ENCODE measurements at regions not wholly inside any gene's neighbourhood (a gene's known extent, or its start where the extent isn't known, plus 50 kb on each side); places are given as distances from the start of the nearest gene placed in this dataset.
"Not testable (repeated sequence)": the region's sequence is repeated elsewhere in the genome, so short reads cannot be mapped to it uniquely, and the experiment has no call there.

DNA sequence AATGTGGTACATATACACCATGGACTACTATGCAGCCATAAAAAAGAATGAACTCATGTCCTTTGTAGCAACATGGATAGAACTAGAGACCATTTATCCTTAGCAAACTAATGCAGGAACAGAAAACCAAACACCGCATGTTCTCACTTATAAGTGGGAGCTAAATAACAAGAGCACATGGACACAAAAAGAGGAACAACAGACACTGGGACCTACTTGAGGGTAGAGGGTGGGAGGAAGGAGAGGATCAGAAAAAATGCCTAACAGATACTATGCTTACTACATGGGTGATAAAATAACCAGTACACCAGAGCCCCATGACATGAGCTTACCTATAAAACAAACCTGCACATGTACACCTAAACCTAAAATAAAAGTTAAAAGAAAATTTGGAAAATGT is 82.0 kb upstream of the ADRB2 start:
- DNase-seq (ENCODE audit: low spot score), result not testable (repeated sequence)

DNA sequence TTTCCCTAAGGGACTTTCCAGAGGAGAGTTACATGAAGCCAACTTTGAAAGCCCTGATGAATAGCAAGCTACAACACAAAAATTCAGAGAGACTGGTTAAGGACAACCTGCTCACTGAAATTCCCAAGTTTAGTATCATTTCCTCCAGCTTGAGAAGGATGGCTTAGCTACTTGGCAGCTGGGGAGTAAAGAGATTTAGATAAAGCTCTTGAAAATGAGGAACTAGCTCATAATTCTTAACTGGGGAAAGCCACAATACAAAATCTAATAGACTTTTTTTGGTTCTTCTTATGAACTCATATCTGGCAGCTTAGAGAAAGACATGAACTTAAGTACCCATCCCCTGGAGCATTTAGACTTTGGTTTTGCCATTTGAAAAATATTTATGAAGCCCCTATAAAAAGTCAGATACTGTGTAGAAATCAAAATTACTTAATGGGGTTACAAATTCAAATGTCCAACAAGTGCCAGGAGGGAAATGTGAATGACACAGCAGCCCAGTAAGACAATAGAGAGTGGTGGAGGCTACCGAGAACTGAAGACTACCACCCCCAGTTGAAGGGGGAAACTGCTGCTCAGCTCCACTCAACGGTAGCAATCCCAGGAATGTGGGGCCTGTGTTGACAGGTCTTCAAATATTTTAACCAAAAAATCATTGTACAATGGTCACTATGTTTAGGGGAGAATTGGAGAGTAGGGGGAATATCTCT is 79.4 kb upstream of the ADRB2 start:
- no peak for DNase-seq (ENCODE audit: low spot score)

DNA sequence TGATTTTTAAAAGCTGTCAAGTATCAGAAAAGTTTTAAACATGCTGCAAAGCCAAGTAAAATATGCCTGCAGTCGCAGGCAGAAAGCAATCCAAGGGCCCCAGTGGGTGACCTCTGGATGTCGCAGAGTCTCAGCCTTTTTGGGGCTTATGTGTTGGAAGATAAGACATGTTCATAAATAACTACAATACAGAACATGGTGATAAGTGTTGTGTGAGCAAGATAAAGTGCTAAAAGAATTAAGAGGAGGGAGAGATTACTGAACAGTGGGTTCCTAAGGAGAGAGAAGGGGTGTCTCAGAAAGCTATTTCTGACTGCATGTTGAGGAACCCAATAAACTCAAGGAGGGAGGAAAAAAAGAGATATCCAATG is 78.9 kb upstream of the ADRB2 start:
- no peak for DNase-seq (ENCODE audit: low spot score)

DNA sequence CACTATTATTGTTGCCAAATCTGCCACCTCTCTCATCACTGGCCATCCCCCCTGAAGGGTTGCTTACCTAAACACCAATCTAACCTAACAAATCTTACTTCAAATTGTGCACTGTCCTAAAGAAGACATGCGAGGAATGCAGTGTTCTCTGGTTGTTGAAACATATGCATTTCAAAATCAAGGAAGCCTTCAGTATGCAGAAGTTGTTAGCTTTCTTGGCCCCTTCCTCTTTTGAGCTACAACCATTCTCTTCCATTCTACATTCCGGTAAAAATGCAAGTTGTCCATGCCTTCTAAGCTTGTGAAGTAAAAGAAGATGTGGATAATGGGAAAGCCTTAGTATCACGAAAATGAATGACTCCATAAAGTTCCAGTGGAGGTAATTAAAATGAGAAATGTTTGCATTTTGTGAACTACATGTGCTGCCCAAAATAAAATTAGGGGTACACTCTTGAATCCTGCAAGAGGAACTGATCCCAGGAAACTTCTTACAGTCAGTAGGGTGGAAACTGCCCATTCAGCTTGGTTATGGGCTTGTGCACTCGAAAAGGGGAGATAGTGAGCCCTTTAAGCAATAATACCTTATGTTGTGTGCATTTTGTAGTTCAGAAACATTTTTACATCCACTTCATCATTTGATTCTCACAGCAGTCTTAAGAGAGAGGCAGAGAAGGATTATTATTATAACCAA is 77.6 kb upstream of the ADRB2 start:
- no peak for DNase-seq (ENCODE audit: low spot score)

DNA sequence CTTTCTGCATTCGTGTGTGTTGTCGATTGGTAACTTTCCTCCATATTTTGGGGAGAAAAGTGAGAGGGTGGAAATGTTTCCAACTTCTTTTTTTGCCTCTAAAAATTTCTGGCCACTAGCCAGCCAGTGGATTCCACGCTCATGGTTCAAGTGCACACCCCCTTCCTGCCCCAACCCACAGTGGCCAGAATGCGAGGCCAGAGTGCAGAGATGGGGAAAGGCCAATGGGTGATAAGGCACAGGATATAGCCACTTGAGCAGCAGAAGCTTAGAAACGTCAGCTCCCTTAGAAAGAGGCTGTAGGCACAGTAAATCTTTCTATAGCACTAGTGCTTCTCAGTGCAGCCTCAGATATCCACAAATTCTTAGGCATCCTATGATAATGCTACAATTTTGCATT is 75.8 kb upstream of the ADRB2 start:
- no peak for DNase-seq (ENCODE audit: low spot score)

DNA sequence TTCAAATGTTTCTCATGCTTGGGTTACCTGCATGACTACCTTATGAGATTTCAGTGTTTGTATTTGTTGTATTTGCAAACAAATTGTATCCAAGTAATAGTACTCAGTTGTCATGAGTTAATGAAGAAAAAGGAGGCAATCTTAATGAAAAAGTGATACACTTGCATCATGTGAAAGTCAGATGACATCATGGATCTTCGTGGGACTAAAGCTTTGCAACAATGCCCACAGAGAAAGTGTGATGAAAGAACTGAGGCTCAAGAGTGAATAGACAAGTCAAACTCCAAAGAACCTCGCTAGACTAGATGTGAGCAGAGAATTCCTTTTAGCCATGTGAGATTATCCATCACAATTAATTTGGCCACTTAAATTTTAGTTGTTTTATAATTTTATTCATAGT is 75.4 kb upstream of the ADRB2 start:
- no peak for DNase-seq (ENCODE audit: low spot score)

DNA sequence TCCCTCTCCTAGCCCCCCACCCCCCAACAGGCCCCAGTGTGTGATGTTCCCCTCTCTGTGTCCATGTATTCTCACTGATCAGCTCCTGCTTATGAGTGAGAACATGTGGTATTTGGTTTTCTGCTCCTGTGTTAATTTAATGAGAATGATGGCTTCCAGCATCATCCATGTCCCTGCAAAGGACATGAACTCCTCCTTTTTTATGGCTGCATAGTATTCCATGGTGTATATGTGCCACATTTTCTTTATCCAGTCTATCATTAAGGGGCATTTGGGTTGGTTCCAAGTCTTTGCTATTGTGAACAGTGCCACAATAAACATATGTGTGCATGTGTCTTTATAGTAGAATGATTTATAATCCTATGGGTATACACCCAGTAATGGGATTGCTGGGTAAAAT is 74.0 kb upstream of the ADRB2 start:
- not testable (repeated sequence) for DNase-seq (ENCODE audit: low spot score)

DNA sequence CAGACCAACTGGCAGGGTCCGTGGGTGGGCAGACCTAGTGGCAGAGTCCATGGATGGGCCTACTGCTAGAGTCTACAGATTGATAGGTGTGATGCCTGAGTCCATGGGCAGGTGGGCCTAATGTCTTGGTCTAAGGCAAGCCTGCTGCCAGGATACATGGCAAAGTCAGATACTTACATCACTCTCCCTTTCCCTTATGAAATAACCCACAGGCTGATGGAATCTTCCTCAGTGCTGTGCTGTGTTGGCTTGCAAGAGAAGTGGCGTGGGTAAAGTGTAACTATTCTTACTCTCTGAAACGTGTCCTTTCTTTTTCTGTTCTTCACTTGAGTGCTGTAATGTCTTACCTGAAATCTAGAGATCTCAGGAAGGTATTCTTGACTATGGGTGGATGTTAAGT is 67.3 kb upstream of the ADRB2 start:
- DNase-seq (ENCODE audit: low spot score), result no peak

DNA sequence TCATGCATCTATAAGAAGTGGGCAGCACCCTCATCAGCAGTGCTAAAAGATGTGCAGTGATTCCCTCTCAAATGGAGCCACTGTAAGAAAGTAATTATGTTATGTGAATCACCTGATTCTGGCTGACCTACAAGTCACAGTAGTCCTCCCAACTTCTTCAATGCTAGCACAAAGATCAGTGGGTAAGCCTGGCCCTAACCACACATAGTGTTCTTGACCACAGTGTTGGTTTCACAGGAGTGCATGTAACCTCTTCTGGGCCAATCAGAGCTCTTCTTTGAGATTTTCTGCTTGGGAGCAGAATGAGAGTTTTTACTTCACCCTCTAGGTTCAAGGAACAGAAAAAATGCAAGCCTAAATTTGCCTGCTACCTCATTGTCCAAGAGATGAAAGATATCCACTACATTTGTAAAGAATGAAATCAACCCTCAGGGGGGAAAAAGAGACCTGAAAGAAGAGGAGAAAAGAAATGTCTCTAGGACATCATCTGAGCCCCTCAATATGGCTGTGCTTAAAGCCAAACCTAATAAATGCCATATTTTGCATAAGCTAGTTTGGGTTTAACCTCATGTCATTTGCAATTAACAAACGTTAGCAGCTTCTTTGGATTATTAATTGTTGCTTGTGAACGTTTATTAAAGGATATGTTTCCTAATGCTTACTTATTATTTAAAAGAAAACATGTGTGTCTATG is 65.3 kb upstream of the ADRB2 start:
- DNase-seq (ENCODE audit: low spot score), result no peak

DNA sequence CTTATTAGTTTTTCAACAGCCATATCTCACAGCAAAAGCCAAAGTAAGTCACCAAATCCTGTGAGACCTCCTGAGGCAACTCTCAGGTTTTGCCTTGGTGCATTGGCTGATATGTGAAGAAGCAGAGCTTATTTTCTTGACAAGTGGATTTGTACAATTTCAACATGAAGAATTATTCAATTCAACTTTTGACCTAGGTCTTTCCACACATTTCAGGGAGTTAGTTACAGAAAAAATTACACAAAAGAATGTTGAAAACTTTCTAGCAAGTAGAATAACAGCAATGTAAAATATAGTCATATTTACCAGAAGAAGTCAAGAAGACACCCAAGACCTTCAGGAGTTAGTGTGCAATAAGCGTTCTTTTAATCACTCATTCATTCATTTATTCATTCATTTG is 62.4 kb upstream of the ADRB2 start:
- DNase-seq (ENCODE audit: low spot score), result no peak

DNA sequence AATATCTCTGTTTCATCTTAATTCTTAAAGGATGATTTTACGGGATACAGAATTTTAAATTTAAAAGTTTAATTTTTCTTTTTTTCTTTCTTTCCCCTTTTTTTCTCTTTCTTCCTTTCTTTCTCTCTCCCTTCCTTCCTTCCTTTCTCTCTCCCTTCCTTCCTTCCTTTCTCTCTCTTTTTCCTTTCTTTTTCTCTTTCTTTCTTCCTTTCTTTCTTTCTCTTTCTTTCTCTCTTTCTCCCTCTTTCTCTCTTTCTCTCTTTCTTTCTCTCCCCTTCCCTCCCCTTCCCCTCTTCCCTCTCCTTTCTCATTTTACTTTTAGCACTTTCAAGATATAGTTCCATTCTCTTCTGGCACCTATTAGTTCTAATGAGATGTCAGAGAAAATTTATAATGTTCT is 61.4 kb upstream of the ADRB2 start:
- DNase-seq (ENCODE audit: low spot score), result no peak

DNA sequence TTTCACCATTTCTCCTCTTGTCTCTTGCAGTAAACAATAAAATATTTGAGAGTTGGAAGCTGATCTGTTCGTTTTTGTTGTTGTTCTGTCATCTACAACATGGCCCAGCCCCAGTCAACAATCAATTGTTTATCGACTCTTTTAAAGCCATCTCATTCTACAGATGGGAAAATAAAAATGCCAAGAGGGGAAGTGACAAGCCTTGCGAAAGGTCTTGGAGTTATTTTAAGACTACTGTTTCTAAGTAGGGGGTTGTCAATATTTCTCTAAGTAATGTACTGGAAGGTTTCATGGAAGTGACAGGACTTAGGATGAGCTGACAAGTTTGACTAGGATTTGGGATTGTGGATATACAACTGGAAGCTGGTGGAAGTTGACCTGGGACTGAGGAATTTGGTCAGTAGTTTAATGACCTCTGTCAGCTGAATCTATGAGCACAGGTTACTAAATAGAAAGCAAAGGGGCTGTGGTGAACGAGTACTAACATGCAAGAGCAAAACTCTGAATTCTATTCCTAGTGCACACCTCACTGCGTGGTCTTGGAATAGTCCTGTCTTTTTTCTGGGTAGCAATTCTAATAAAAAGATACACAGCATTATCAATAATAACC is 57.5 kb upstream of the ADRB2 start:
- DNase-seq (ENCODE audit: low spot score), result no peak

DNA sequence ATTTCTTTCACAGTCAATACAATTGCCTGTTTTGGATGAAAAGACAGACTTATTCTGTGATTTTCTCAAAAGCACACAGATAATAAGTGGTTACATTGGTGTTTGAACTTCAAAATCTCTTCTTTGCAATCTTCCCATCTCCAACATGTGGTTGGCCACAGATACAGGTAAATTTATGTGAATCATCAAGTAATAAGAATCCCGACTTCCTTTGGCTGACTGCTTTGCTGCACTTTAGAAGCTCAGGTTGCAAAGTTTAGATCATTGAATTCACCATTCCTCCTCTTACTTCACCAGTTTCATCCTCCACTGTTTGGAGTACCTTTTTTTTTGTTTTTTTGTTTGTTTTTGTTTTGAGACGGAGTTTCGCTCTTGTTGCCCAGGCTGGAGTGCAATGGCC is 56.5 kb upstream of the ADRB2 start:
- no peak for DNase-seq (ENCODE audit: low spot score)

DNA sequence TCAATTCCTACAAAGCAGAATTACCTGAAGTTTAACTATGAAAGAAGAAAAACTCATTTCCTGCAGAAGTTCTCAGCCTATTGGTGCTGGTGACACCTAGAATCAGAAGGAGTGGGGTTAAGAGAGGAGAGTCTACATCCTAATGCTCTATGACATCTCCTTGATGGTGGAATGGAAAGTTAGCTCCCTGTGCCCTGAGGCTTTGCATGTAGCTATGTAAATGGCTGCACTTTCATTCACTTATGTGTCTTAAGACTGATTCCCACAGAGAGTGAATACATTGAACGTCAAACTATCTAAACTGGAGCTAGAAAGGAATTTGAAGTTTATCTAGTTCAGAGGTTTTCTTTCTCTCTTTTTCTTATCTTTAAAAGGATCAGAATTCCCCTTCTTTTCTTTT is 52.1 kb upstream of the ADRB2 start:
- no peak for DNase-seq (ENCODE audit: low spot score)

DNA sequence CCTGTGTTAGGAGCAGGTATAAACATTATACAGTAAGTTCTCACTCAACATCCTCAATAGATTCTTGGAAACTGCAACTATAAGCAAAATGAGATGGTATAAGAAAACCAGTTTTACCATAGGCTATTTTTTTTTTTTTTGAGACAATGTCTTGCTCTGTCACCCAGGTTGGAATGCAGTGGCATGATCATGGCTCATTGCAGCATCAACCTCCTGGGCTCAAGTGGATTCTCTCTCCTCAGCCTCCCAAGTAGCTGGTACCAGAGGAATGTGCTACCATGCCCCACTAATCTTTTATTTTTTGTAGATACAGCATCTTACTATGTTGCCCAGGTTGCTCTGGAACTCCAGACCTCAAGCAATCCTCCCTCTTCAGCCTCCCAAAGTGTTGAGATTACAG is 50.1 kb upstream of the ADRB2 start:
- no peak for DNase-seq (ENCODE audit: low spot score)

Measured in NAMALWA (cell line).